NCI-H82 treated with DMSO at 0.1 percent for 48 hours (cell line): ENCODE measurements at regions not wholly inside any gene's neighbourhood (a gene's known extent, or its start where the extent isn't known, plus 50 kb on each side); places are given as distances from the start of the nearest gene placed in this dataset.

ENCODE experiments used
- DNase-seq: peaks from one replicate; lab custom pipeline; 2025; ENCODE audit not compliant: unreplicated experiment; lab: John Stamatoyannopoulos, UW

DNA sequence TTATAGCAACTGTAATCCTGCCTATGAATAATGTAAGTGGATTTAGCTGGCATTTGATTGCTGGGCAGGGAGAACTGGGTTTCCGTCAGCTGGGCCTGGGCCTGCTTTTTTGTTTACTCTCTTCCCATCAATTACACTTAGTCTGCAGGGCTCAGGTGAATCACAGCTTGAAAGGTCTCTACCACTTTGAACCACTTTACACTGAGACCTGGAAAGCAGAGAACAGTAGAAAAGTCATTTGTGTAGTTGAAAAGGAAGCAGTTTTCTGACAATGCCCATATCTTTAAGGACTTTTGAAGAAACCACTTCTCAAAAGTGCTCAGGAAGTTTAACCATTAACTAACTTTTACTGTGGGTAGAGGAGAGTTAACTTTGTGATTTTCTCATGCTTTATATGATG lies 315.4 kb upstream of the SASH1 start:
- no peak for DNase-seq

DNA sequence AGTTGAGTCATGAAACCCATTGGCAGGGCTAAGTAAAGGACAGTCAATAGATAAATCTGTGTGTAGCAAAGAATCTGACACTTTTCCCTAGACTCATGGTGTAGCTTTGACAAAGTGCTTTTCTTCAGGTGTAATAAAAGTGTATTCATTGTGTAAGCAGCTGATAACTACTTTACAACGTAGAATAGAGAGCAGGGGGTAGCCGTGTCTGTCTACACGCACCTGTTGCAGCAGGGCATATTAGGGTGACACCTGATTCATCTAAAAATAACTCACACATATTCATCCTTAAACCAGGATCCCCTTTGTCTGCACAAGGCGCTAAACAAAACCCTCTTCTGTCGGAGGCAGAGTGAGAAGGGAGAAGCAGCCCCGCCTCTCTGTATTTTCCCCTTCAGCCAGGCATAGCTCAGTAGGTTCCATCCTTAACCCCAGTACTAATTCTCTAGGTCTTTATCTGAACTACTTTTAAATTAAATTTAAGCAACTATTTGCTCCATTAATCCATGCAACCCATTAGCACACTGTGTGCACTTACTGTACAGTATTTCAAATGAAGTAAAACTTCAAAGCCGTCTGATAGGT lies 306.7 kb upstream of the SASH1 start:
- no peak for DNase-seq

- DNase-seq = no peak
Measured at GRCh38 chr6:148037496-148037895, 305.1 kb upstream of the SASH1 start.

GRCh38 chr6:148041546-148041945 lies 301.1 kb upstream of the SASH1 start:
- DNase-seq = no peak

GRCh38 chr6:148042536-148042935 lies 300.1 kb upstream of the SASH1 start:
- no peak for DNase-seq

DNA sequence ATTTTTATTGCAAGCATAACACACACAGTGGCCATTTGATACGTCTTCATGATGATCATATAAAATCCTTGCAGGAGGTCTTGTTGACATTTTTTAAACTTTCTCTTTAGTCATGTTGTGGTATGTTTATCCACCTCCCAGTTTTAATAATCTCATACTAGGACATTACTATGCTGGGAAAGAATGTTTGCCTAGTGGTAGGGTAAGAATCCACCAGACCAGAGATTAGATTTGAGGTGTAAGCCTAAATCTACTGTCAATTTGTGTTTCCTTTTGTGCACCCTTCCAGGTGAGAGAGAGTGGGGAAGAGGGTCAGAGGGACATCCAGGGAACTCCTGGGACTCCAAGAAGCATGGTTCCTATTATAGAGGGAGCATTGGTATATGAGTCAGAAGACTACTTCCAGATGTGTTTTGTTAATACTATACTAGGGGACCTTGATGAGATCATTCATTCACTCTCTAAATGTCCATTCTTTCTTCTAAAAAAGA lies 298.3 kb upstream of the SASH1 start:
- DNase-seq = no peak

DNA sequence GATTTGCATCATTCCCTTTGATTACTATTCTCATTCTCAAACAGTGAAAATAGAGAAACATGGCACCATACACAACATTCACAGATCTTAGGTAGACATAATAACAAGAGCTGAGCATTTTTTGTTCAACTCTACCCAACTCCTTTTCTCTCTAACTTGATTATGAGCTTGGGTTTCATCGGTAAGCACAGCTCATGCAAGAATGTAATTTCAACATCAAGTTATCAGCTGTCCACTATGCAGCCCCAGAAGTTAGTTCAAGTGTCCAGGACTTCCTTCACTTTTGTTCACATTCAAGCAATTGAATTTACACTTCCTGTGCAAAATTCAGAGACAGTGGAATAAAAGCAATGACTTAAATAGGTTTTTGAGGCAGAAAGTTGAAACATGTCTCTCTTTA lies 297.7 kb upstream of the SASH1 start:
- no peak for DNase-seq

GRCh38 chr6:148053209-148053608 lies 289.4 kb upstream of the SASH1 start:
- no peak for DNase-seq

- DNase-seq = no peak
Measured at GRCh38 chr6:148053796-148054195, 288.8 kb upstream of the SASH1 start.

- no peak for DNase-seq
Measured at GRCh38 chr6:148054219-148054618, 288.4 kb upstream of the SASH1 start.

GRCh38 chr6:148055419-148055818 lies 287.2 kb upstream of the SASH1 start:
- DNase-seq = no peak

GRCh38 chr6:148059869-148060268 lies 282.8 kb upstream of the SASH1 start:
- no peak for DNase-seq

GRCh38 chr6:148064406-148065134 lies 278.1 kb upstream of the SASH1 start:
- DNase-seq = no peak

GRCh38 chr6:148068437-148069061 lies 274.1 kb upstream of the SASH1 start:
- DNase-seq = peak; percentile 61

DNA sequence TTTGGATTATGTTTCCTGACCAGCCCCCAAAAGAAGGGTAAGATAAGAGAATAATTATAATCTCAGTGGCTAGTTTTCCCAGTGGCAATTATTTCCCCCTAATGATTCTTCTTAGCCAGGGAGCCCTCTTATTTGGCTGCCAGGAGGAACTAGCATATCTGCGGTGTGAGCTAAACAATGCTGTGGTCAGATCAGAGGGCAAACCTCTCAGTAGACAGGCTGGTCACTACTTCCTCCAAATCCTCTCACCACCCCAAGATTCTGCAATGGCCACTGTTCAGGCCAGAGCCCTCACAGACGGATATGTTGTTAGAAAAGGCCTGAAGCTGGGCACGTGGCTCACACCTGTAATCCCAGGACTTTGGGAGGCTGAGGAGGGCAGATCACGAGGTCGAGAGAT lies 273.4 kb upstream of the SASH1 start:
- DNase-seq = peak; percentile 6

- no peak for DNase-seq
Measured at GRCh38 chr6:148074291-148074690, 268.3 kb upstream of the SASH1 start.

DNA sequence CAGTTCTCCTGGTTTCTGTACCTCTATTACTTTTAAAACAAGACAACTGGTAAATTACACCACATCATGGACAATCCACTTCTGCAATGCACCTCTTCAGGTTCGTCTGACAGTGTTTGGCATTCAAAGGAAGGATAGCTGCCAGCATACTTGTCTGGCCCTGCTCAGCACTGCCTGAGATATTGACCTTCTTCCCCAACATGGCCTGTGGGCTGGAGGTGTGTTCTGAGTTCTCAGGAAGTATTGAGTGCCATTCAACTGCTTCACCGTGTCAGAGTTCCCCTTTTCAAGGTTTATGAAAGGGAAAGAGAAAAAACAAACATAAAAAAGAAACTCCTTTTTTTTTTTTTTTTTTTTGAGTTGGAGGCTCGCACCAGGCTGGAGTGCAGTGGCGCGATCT lies 267.9 kb upstream of the SASH1 start:
- no peak for DNase-seq

- no peak for DNase-seq
Measured at GRCh38 chr6:148075352-148075751, 267.3 kb upstream of the SASH1 start.

GRCh38 chr6:148076051-148076450 lies 266.6 kb upstream of the SASH1 start:
- DNase-seq = no peak

- DNase-seq = no peak
Measured at GRCh38 chr6:148080315-148080714, 262.3 kb upstream of the SASH1 start.

DNA sequence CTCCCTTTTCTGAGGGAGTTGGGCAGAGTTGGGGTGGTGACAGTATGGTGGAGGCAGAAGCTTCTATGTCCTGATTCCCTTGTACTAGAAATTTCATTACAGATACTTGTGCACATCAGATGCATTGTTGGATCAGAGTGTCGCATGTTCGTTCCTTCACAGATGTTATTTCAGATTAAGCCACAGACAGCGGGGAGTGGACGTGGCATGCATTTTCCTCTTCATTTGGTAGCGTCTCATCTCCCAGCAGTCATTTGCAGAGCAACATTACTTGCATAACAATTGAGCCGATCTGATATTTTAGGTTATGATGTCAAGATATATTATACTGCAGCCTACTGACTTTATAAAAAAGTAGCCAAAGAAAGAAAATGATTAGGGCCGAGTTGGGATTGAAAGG lies 261.6 kb upstream of the SASH1 start:
- no peak for DNase-seq

GRCh38 chr6:148082044-148082443 lies 260.6 kb upstream of the SASH1 start:
- no peak for DNase-seq
